PFSK-1 (cell line): ENCODE measurements at regions not wholly inside any gene's neighbourhood (a gene's known extent, or its start where the extent isn't known, plus 50 kb on each side); places are given as distances from the start of the nearest gene placed in this dataset.

Experiments used
- FOXP2 ChIP-seq: optimal IDR thresholded peaks from 2 replicates; pipeline ENCODE3; 2011; ENCODE audit warnings: borderline replicate concordance, control low read depth, inconsistent platforms; ENCODE audit not compliant: insufficient read depth; ENCODE audit errors: extremely low read length, extremely low read depth
- POLR2AphosphoS5 ChIP-seq: IDR thresholded peaks from 2 replicates; pipeline ENCODE4 v1.6.1; 2012; ENCODE audit warnings: low read depth, mild to moderate bottlenecking, control low read depth, low read length, moderate library complexity
- REST ChIP-seq, 2 experiments: IDR thresholded peaks; 2 replicates each; pipeline versions ENCODE4 v1.6.1 to v1.8.0; 2011 to 2012; ENCODE audit warnings: low read depth in 2 of 2, low read length in 2 of 2, control low read depth in 1 of 2, inconsistent platforms in 1 of 2, mild to moderate bottlenecking in 1 of 2, moderate library complexity in 1 of 2; ENCODE audit not compliant: insufficient read depth in 1 of 2
- SIN3A ChIP-seq: IDR thresholded peaks from 2 replicates; pipeline ENCODE4 v1.6.1; 2012; ENCODE audit warnings: mild to moderate bottlenecking, low read length, moderate library complexity, borderline replicate concordance; ENCODE audit not compliant: insufficient read depth
- TAF1 ChIP-seq: IDR thresholded peaks from 2 replicates; pipeline ENCODE4 v1.6.1; 2012; ENCODE audit warnings: low read length, control low read depth, borderline replicate concordance; ENCODE audit not compliant: insufficient read depth

- TF ChIP-seq POLR2AphosphoS5 (no peak), FOXP2 (no peak), REST (IDR thresholded peaks at IDR 0.05; ENCODE audit: insufficient read depth in 1 of 2, low read depth in 2 of 2, low read length in 2 of 2) (no peak), SIN3A (no peak), TAF1 (no peak)
Measured at GRCh38 chr10:111234234-111234913, 157.5 kb downstream of the ADRA2A start.

GRCh38 chr10:111234914-111235302, 158.1 kb downstream of the ADRA2A start:
- TF ChIP-seq TAF1 (no peak), REST (IDR thresholded peaks at IDR 0.05; ENCODE audit: insufficient read depth in 1 of 2, low read depth in 2 of 2, low read length in 2 of 2) (no peak), POLR2AphosphoS5 (no peak), FOXP2 (no peak), SIN3A (no peak)

GRCh38 chr10:111240348-111240747, 163.5 kb downstream of the ADRA2A start:
- TF ChIP-seq POLR2AphosphoS5 (no peak), SIN3A (no peak), TAF1 (no peak), FOXP2 (no peak), REST (IDR thresholded peaks at IDR 0.05; ENCODE audit: insufficient read depth in 1 of 2, low read depth in 2 of 2, low read length in 2 of 2) (no peak)

- no peak for TF ChIP-seq POLR2AphosphoS5
Measured at GRCh38 chr10:111243126-111243525, 166.3 kb downstream of the ADRA2A start.

- TF ChIP-seq REST (IDR thresholded peaks at IDR 0.05; ENCODE audit: insufficient read depth in 1 of 2, low read depth in 2 of 2, low read length in 2 of 2) (no peak), TAF1 (no peak), POLR2AphosphoS5 (no peak), SIN3A (no peak), FOXP2 (no peak)
Measured at GRCh38 chr10:111246136-111246535, 169.3 kb downstream of the ADRA2A start.
